ENCODE measurements at regions not wholly inside any gene's neighbourhood (a gene's known extent, or its start where the extent isn't known, plus 50 kb on each side); places are given as distances from the start of the nearest gene placed in this dataset. TPM values are rescaled to one million over a fixed set of nuclear protein-coding genes. Genes with fewer than 3 reads are reported as not detected.
A peak's percentile ranks its signal among the peaks of the same experiment; 100 is the strongest.

DNA sequence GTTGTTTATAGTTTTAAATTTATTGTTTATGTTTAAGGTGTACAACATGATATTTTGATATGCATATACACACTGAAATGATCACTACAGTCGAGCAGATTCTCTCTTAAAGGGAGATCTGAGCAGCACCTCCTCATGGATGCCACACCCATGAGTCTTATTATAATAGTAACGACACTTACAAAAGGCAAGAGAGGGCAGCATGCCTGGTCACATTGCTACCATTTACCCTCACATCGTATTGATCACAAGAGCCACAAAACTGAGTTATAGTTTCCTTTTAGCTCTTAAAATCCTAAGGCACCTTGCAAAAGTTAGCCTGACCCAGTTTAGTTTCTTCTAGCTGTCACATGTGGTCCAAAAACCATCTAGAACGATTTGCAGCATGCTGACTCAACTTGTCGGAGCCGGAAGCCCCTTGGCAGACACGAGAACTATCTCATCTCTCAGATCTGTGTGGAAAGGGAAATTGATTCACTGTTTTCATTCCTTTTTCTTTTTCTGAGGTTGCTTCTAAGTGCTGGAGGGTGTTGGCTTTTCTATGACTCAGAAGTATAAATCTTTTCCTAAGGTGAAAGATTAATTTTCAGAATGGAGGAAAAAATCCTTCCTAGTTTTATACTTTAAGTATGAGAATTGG, 85.3 kb downstream of the CDC42EP3 start:
- H3K4me3 ChIP-seq (ENCODE audit: low read length in 3 of 3), result no peak overlapping the region
- peaks cover 29 to 41% (median 29%) of the 10 kb centered on the region in 3 donors for H3K4me1 ChIP-seq (ENCODE audit: control insufficient read depth in 3 of 3, insufficient read depth in 3 of 3, low read length in 3 of 3)

DNA sequence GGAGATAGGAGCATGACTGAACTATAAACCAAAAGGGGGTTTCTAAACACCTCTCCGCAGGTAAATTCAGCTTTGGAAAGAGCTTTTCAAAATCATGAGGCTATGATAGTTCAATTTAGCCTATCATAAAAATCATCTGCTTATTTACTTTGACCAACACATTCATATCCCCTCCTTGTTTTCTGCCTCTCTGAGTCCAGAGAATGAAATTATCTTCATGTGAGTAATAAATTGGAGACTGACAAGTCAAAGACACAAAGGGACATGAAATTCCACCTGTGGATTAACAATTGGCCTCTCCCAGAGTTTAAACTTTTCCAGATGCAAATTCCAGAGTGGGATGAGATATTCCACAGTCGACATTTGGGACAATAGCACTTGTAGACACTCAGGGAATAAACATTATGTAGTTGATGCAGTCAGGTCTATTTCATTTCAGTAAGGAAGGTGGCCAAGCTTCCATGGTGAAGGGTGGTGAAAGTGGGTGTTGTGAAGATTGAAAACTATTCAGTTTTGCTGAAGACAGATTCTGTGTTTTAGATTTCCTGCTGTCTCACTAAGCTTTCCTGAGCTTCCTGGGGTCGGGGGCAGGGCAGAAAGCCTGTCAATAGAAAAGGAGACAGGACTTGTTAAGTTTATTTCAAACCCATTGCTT, 84.7 kb downstream of the CDC42EP3 start:
- no peak overlapping the region for H3K27ac ChIP-seq (ENCODE audit: low read depth, low read length)
- no peak overlapping the region for H3K4me3 ChIP-seq (ENCODE audit: low read length in 3 of 3)
- H3K9me3 ChIP-seq (ENCODE audit: control insufficient read depth in 3 of 3, low read length in 3 of 3), result no peaks in the 10 kb centered on the region
- H3K36me3 ChIP-seq (ENCODE audit: control insufficient read depth in 3 of 3, insufficient read depth in 3 of 3, low read length in 3 of 3), result no peaks in the 10 kb centered on the region
- H3K4me1 ChIP-seq (ENCODE audit: control insufficient read depth in 3 of 3, insufficient read depth in 3 of 3, low read length in 3 of 3), result peaks cover 29 to 41% (median 29%) of the 10 kb centered on the region in 3 donors
- H3K27me3 ChIP-seq (ENCODE audit: control insufficient read depth in 3 of 3, insufficient read depth in 3 of 3, low read length in 3 of 3), result no peaks in the 10 kb centered on the region
- no peak overlapping the region for H3K9ac ChIP-seq (ENCODE audit: low read depth in 1 of 3, low read length in 3 of 3)

More for the DNA sequence above, 85.3 kb downstream of the CDC42EP3 start:
- Histone ChIP-seq H3K36me3 (ENCODE audit: control insufficient read depth in 3 of 3, insufficient read depth in 3 of 3, low read length in 3 of 3) (no peaks in the 10 kb centered on the region), H3K9ac (ENCODE audit: low read depth in 1 of 3, low read length in 3 of 3) (no peak overlapping the region), H3K27me3 (ENCODE audit: control insufficient read depth in 3 of 3, insufficient read depth in 3 of 3, low read length in 3 of 3) (no peaks in the 10 kb centered on the region), H3K27ac (ENCODE audit: low read depth, low read length) (no peak overlapping the region), H3K9me3 (ENCODE audit: control insufficient read depth in 3 of 3, low read length in 3 of 3) (no peaks in the 10 kb centered on the region)

DNA sequence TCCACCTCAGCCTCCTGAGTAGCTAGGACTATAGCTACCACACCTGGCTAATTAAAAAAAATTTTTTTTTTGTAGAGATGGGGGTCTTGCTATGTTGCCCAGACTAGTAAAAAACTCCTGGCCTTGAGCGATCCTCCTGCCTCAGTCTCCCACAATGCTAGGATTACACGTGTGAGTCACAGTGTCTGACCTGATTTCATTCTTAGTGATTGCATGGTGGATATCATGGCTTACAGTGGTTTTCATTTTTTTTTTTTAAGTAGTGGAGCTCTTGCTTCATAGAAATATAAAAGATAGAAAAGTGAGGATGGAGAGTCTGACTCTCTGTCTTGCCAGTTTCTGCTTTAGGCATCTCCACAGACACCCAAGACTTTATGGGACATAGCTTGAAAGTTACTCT, 83.6 kb downstream of the CDC42EP3 start:
- Histone ChIP-seq H3K36me3 (ENCODE audit: control insufficient read depth in 3 of 3, insufficient read depth in 3 of 3, low read length in 3 of 3) (no peaks in the 10 kb centered on the region), H3K27me3 (ENCODE audit: control insufficient read depth in 3 of 3, insufficient read depth in 3 of 3, low read length in 3 of 3) (no peaks in the 10 kb centered on the region), H3K4me3 (ENCODE audit: low read length in 3 of 3) (no peak overlapping the region), H3K27ac (ENCODE audit: low read depth, low read length) (no peak overlapping the region), H3K4me1 (ENCODE audit: control insufficient read depth in 3 of 3, insufficient read depth in 3 of 3, low read length in 3 of 3) (peaks cover 27 to 40% (median 28%) of the 10 kb centered on the region in 3 donors), H3K9ac (ENCODE audit: low read depth in 1 of 3, low read length in 3 of 3) (no peak overlapping the region), H3K9me3 (ENCODE audit: control insufficient read depth in 3 of 3, low read length in 3 of 3) (no peaks in the 10 kb centered on the region)

DNA sequence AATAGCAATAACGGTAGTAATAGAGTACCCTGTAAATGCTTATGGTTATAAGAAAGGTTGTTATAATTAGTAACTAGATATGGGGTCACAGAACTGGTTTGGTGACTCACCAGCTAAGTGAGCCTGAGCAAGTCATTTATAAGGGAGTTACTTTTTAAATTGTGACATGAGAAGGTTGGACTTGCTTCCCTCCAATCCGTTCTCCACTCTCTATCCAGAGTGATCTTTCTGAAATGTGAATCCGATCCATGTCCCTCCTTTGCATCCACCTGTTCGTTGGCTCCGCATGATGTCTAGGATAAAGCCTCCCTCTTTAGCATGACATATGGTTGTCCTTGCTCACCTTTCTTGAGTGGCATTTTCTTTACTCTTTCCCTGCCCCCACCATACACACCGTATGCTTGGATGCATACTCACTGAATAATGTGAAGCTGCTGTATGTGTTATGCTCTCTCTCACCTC, 83.1 kb downstream of the CDC42EP3 start:
- no peak overlapping the region for H3K27ac ChIP-seq (ENCODE audit: low read depth, low read length)
- H3K4me1 ChIP-seq (ENCODE audit: control insufficient read depth in 3 of 3, insufficient read depth in 3 of 3, low read length in 3 of 3), result peaks cover 23 to 38% (median 26%) of the 10 kb centered on the region in 3 donors
- H3K27me3 ChIP-seq (ENCODE audit: control insufficient read depth in 3 of 3, insufficient read depth in 3 of 3, low read length in 3 of 3), result no peaks in the 10 kb centered on the region
- no peak overlapping the region for H3K9ac ChIP-seq (ENCODE audit: low read depth in 1 of 3, low read length in 3 of 3)
- H3K36me3 ChIP-seq (ENCODE audit: control insufficient read depth in 3 of 3, insufficient read depth in 3 of 3, low read length in 3 of 3), result no peaks in the 10 kb centered on the region
- no peaks in the 10 kb centered on the region for H3K9me3 ChIP-seq (ENCODE audit: control insufficient read depth in 3 of 3, low read length in 3 of 3)
- H3K4me3 ChIP-seq (ENCODE audit: low read length in 3 of 3), result no peak overlapping the region

DNA sequence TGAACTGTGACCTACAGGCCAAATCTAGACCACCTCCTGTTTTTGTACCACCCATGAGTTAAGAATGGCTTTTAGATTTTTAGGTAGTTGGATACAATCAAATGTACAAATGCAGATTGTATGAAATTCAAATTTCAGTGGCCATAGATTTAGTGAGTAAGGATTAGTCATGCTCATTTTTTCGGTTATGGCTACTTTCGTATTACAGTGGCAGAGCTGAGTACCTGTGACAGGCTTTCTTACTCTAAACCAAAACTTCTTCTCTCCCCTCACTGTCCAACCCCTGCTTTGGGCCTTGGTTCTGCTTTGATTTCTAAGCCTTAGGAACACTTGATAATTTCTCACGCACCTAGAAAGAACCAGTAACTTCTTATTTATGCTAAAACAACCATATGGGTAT, 82.1 kb downstream of the CDC42EP3 start:
- Histone ChIP-seq H3K4me1 (ENCODE audit: control insufficient read depth in 3 of 3, insufficient read depth in 3 of 3, low read length in 3 of 3) (peaks cover 21 to 38% (median 22%) of the 10 kb centered on the region in 3 donors), H3K27me3 (ENCODE audit: control insufficient read depth in 3 of 3, insufficient read depth in 3 of 3, low read length in 3 of 3) (no peaks in the 10 kb centered on the region), H3K4me3 (ENCODE audit: low read length in 3 of 3) (no peak overlapping the region), H3K9ac (ENCODE audit: low read depth in 1 of 3, low read length in 3 of 3) (no peak overlapping the region), H3K9me3 (ENCODE audit: control insufficient read depth in 3 of 3, low read length in 3 of 3) (peaks cover 0 to 3% (median 0%) of the 10 kb centered on the region in 3 donors), H3K27ac (ENCODE audit: low read depth, low read length) (peak overlapping the region; percentile 51), H3K36me3 (ENCODE audit: control insufficient read depth in 3 of 3, insufficient read depth in 3 of 3, low read length in 3 of 3) (no peaks in the 10 kb centered on the region)

DNA sequence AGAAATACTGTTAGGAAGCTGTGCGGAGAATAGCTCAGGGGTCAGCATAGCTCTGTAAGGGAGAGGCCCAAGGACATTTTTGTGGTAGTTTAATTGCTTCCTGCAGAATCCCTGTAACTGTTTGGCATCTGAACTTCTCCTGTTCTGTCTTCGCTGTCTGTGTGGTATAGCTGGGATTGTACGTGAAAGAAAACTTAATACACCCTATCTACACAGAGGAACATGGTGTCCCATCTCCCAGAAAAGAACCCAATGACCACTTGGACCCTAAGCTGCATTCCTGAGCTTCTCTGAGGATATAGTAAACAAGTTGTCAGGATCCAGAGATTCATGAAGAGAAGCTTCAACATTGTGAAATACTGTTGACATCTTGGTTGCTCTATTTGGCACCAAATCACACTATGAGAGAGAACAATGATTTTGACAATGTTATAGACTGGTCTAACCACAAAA, 81.3 kb downstream of the CDC42EP3 start:
- Histone ChIP-seq H3K27ac (ENCODE audit: low read depth, low read length) (peak overlapping the region; percentile 51), H3K4me1 (ENCODE audit: control insufficient read depth in 3 of 3, insufficient read depth in 3 of 3, low read length in 3 of 3) (peaks cover 21 to 33% (median 22%) of the 10 kb centered on the region in 3 donors), H3K9me3 (ENCODE audit: control insufficient read depth in 3 of 3, low read length in 3 of 3) (peaks cover 0 to 3% (median 0%) of the 10 kb centered on the region in 3 donors), H3K27me3 (ENCODE audit: control insufficient read depth in 3 of 3, insufficient read depth in 3 of 3, low read length in 3 of 3) (no peaks in the 10 kb centered on the region), H3K36me3 (ENCODE audit: control insufficient read depth in 3 of 3, insufficient read depth in 3 of 3, low read length in 3 of 3) (no peaks in the 10 kb centered on the region), H3K4me3 (ENCODE audit: low read length in 3 of 3) (peak overlapping the region in 1 of 3 donors; percentile 22), H3K9ac (ENCODE audit: low read depth in 1 of 3, low read length in 3 of 3) (no peak overlapping the region)

Small RNA genes lying in the stretch of these regions (small RNA-seq; reads per million reads assigned to genes)
- not detected for gene RNU6-1116P
